ENCODE measurements at regions not wholly inside any gene's neighbourhood (a gene's known extent, or its start where the extent isn't known, plus 50 kb on each side); places are given as distances from the start of the nearest gene placed in this dataset.

- Histone ChIP-seq H3K4me1 (ENCODE audit: insufficient read depth, low read length) (no peaks in the 10 kb centered on the region), H3K4me3 (ENCODE audit: low read length) (no peak overlapping the region), H3K27me3 (ENCODE audit: insufficient read depth, low read length) (peaks cover 18% of the 10 kb centered on the region), H3K36me3 (ENCODE audit: insufficient read depth, low read length) (no peaks in the 10 kb centered on the region), H2AFZ (ENCODE audit: low read depth, low read length) (no peak overlapping the region), H3K9me3 (ENCODE audit: low read length) (no peaks in the 10 kb centered on the region)
Measured at GRCh38 chr2:176657393-176657792, 388.2 kb downstream of the MTX2 start.

- Histone ChIP-seq H3K27me3 (ENCODE audit: insufficient read depth, low read length) (peaks cover 18% of the 10 kb centered on the region), H3K36me3 (ENCODE audit: insufficient read depth, low read length) (no peaks in the 10 kb centered on the region), H3K4me1 (ENCODE audit: insufficient read depth, low read length) (no peaks in the 10 kb centered on the region), H2AFZ (ENCODE audit: low read depth, low read length) (no peak overlapping the region), H3K4me3 (ENCODE audit: low read length) (no peak overlapping the region), H3K9me3 (ENCODE audit: low read length) (no peaks in the 10 kb centered on the region)
Measured at GRCh38 chr2:176658708-176659107, 389.5 kb downstream of the MTX2 start.

GRCh38 chr2:176662753-176663152 is 393.5 kb downstream of the MTX2 start:
- Histone ChIP-seq H3K9me3 (ENCODE audit: low read length) (no peaks in the 10 kb centered on the region), H2AFZ (ENCODE audit: low read depth, low read length) (no peak overlapping the region), H3K27me3 (ENCODE audit: insufficient read depth, low read length) (peaks cover 19% of the 10 kb centered on the region), H3K36me3 (ENCODE audit: insufficient read depth, low read length) (no peaks in the 10 kb centered on the region), H3K4me3 (ENCODE audit: low read length) (no peak overlapping the region), H3K4me1 (ENCODE audit: insufficient read depth, low read length) (no peaks in the 10 kb centered on the region)

- Histone ChIP-seq H3K36me3 (ENCODE audit: insufficient read depth, low read length) (no peaks in the 10 kb centered on the region), H3K27me3 (ENCODE audit: insufficient read depth, low read length) (peaks cover 20% of the 10 kb centered on the region), H3K4me1 (ENCODE audit: insufficient read depth, low read length) (no peaks in the 10 kb centered on the region), H3K4me3 (ENCODE audit: low read length) (no peak overlapping the region), H3K9me3 (ENCODE audit: low read length) (no peaks in the 10 kb centered on the region), H2AFZ (ENCODE audit: low read depth, low read length) (no peak overlapping the region)
Measured at GRCh38 chr2:176664478-176664877, 395.2 kb downstream of the MTX2 start.

GRCh38 chr2:176665086-176665485 is 395.8 kb downstream of the MTX2 start:
- Histone ChIP-seq H3K27me3 (ENCODE audit: insufficient read depth, low read length) (peaks cover 18% of the 10 kb centered on the region), H3K4me1 (ENCODE audit: insufficient read depth, low read length) (no peaks in the 10 kb centered on the region), H3K4me3 (ENCODE audit: low read length) (no peak overlapping the region), H2AFZ (ENCODE audit: low read depth, low read length) (no peak overlapping the region), H3K9me3 (ENCODE audit: low read length) (no peaks in the 10 kb centered on the region), H3K36me3 (ENCODE audit: insufficient read depth, low read length) (no peaks in the 10 kb centered on the region)

GRCh38 chr2:176668912-176669311 is 399.7 kb downstream of the MTX2 start:
- Histone ChIP-seq H2AFZ (ENCODE audit: low read depth, low read length) (no peak overlapping the region), H3K4me3 (ENCODE audit: low read length) (no peak overlapping the region), H3K4me1 (ENCODE audit: insufficient read depth, low read length) (no peaks in the 10 kb centered on the region), H3K27me3 (ENCODE audit: insufficient read depth, low read length) (peaks cover 6% of the 10 kb centered on the region), H3K9me3 (ENCODE audit: low read length) (no peaks in the 10 kb centered on the region), H3K36me3 (ENCODE audit: insufficient read depth, low read length) (no peaks in the 10 kb centered on the region)

GRCh38 chr2:176669398-176670174 is 400.3 kb downstream of the MTX2 start:
- no peaks in the 10 kb centered on the region for H3K36me3 ChIP-seq (ENCODE audit: insufficient read depth, low read length)
- H3K9me3 ChIP-seq (ENCODE audit: low read length) = no peaks in the 10 kb centered on the region
- H3K4me3 ChIP-seq (ENCODE audit: low read length) = no peak overlapping the region
- H3K27me3 ChIP-seq (ENCODE audit: insufficient read depth, low read length) = peaks cover 6% of the 10 kb centered on the region
- H2AFZ ChIP-seq (ENCODE audit: low read depth, low read length) = no peak overlapping the region
- no peaks in the 10 kb centered on the region for H3K4me1 ChIP-seq (ENCODE audit: insufficient read depth, low read length)

GRCh38 chr2:176675271-176675949 is 406.2 kb downstream of the MTX2 start:
- H3K36me3 ChIP-seq (ENCODE audit: insufficient read depth, low read length) = no peaks in the 10 kb centered on the region
- no peak overlapping the region for H3K4me3 ChIP-seq (ENCODE audit: low read length)
- H3K4me1 ChIP-seq (ENCODE audit: insufficient read depth, low read length) = no peaks in the 10 kb centered on the region
- H3K27me3 ChIP-seq (ENCODE audit: insufficient read depth, low read length) = peaks cover 2% of the 10 kb centered on the region
- no peaks in the 10 kb centered on the region for H3K9me3 ChIP-seq (ENCODE audit: low read length)
- no peak overlapping the region for H2AFZ ChIP-seq (ENCODE audit: low read depth, low read length)

GRCh38 chr2:176677746-176678265 is 408.6 kb downstream of the MTX2 start:
- Histone ChIP-seq H3K36me3 (ENCODE audit: insufficient read depth, low read length) (no peaks in the 10 kb centered on the region), H2AFZ (ENCODE audit: low read depth, low read length) (no peak overlapping the region), H3K4me3 (ENCODE audit: low read length) (no peak overlapping the region), H3K4me1 (ENCODE audit: insufficient read depth, low read length) (no peaks in the 10 kb centered on the region), H3K27me3 (ENCODE audit: insufficient read depth, low read length) (peaks cover 5% of the 10 kb centered on the region), H3K9me3 (ENCODE audit: low read length) (no peaks in the 10 kb centered on the region)

- H3K36me3 ChIP-seq (ENCODE audit: insufficient read depth, low read length) = no peaks in the 10 kb centered on the region
- H3K27me3 ChIP-seq (ENCODE audit: insufficient read depth, low read length) = peaks cover 5% of the 10 kb centered on the region
- no peak overlapping the region for H3K4me3 ChIP-seq (ENCODE audit: low read length)
- H3K4me1 ChIP-seq (ENCODE audit: insufficient read depth, low read length) = no peaks in the 10 kb centered on the region
- no peaks in the 10 kb centered on the region for H3K9me3 ChIP-seq (ENCODE audit: low read length)
- no peak overlapping the region for H2AFZ ChIP-seq (ENCODE audit: low read depth, low read length)
Measured at GRCh38 chr2:176678571-176678970, 409.3 kb downstream of the MTX2 start.

GRCh38 chr2:176679061-176679669 is 409.9 kb downstream of the MTX2 start:
- no peak overlapping the region for H2AFZ ChIP-seq (ENCODE audit: low read depth, low read length)
- no peaks in the 10 kb centered on the region for H3K4me1 ChIP-seq (ENCODE audit: insufficient read depth, low read length)
- no peaks in the 10 kb centered on the region for H3K9me3 ChIP-seq (ENCODE audit: low read length)
- H3K36me3 ChIP-seq (ENCODE audit: insufficient read depth, low read length) = no peaks in the 10 kb centered on the region
- no peak overlapping the region for H3K4me3 ChIP-seq (ENCODE audit: low read length)
- H3K27me3 ChIP-seq (ENCODE audit: insufficient read depth, low read length) = peaks cover 5% of the 10 kb centered on the region

GRCh38 chr2:176680916-176681516 is 411.8 kb downstream of the MTX2 start:
- Histone ChIP-seq H3K4me1 (ENCODE audit: insufficient read depth, low read length) (no peaks in the 10 kb centered on the region), H3K36me3 (ENCODE audit: insufficient read depth, low read length) (no peaks in the 10 kb centered on the region), H2AFZ (ENCODE audit: low read depth, low read length) (no peak overlapping the region), H3K9me3 (ENCODE audit: low read length) (no peaks in the 10 kb centered on the region), H3K27me3 (ENCODE audit: insufficient read depth, low read length) (peaks cover 7% of the 10 kb centered on the region), H3K4me3 (ENCODE audit: low read length) (no peak overlapping the region)

- peaks cover 6% of the 10 kb centered on the region for H3K27me3 ChIP-seq (ENCODE audit: insufficient read depth, low read length)
- H3K36me3 ChIP-seq (ENCODE audit: insufficient read depth, low read length) = no peaks in the 10 kb centered on the region
- no peaks in the 10 kb centered on the region for H3K9me3 ChIP-seq (ENCODE audit: low read length)
- no peaks in the 10 kb centered on the region for H3K4me1 ChIP-seq (ENCODE audit: insufficient read depth, low read length)
- no peak overlapping the region for H3K4me3 ChIP-seq (ENCODE audit: low read length)
- no peak overlapping the region for H2AFZ ChIP-seq (ENCODE audit: low read depth, low read length)
Measured at GRCh38 chr2:176681584-176682115, 412.4 kb downstream of the MTX2 start.
